Thyroid gland (tissue), 4 donors: ENCODE measurements at regions not wholly inside any gene's neighbourhood (a gene's known extent, or its start where the extent isn't known, plus 50 kb on each side); places are given as distances from the start of the nearest gene placed in this dataset.

ENCODE experiments used
- DNase-seq, 2 donors: peaks; one replicate each; pipeline ENCODE4 v3.0.0-alpha.2; 2019
- H3K27ac ChIP-seq, 3 donors: fragments of 200-600 bp; sonication (generic); 1 replicate in 2 of 3; 2 replicates in 1 of 3; pipeline ENCODE4 v1.5.1; 2016 to 2019; ENCODE audit warnings: mild to moderate bottlenecking in 1 of 3, moderate library complexity in 1 of 3
- H3K27me3 ChIP-seq: fragments of 200-600 bp; sonication (generic); one replicate; pipeline ENCODE4 v1.5.1; 2019
- H3K36me3 ChIP-seq, 2 donors: fragments of 200-600 bp; sonication (generic); one replicate each; pipeline ENCODE4 v1.5.1; 2016 to 2019
- H3K4me1 ChIP-seq, 2 donors: fragments of 200-600 bp; sonication (generic); one replicate each; pipeline ENCODE4 v1.5.1; 2017 to 2019
- H3K4me3 ChIP-seq, 3 donors: fragments of 200-600 bp; sonication (generic); replicated peaks in 1 of 3; 1 replicate in 2 of 3; 2 replicates in 1 of 3; pipeline ENCODE4 v1.5.1; 2016; ENCODE audit warnings: mild to moderate bottlenecking in 1 of 3
- H3K9me3 ChIP-seq: fragments of 200-600 bp; sonication (generic); one replicate; pipeline ENCODE4 v1.5.1; 2017
- CTCF ChIP-seq, 6 experiments: fragments of 200-600 bp in 3 of 6; fragments of 450-650 bp in 3 of 6; sonication (generic) in 3 of 6; IDR thresholded peaks; one replicate each; pipeline ENCODE4 v1.5.1; 2016 to 2019; ENCODE audit warnings: antibody characterized with exemption in 6 of 6, mild to moderate bottlenecking in 2 of 6, inconsistent platforms in 1 of 6, moderate library complexity in 1 of 6
- POLR2A ChIP-seq, 2 donors: fragments of 450-650 bp; IDR thresholded peaks; one replicate each; pipeline ENCODE4 v1.6.1; 2017; ENCODE audit warnings: antibody characterized with exemption in 2 of 2, mild to moderate bottlenecking in 2 of 2, moderate library complexity in 1 of 2
- WGBS, 2 donors: methylation state at CpG; one replicate each; pipeline ENCODE4 v1.1.5; 2017; 5-methylcytosine and 5-hydroxymethylcytosine counted together
- intact Hi-C: fragments of 100-400 bp; cut with DNase I; formaldehyde crosslinking; loops from one replicate; pipeline ENCODE4 v1.15.1; 2023

GRCh38 chr12:105481392-105482300 is 151.2 kb downstream of the C12orf75 start:
- WGBS, 2 donors: 95 to 96% methylated on average over 8 of the region's 8 CpGs
- no peak for TF ChIP-seq POLR2A (IDR thresholded peaks at IDR 0.05)
- TF ChIP-seq CTCF (IDR thresholded peaks at IDR 0.05): no peak
- no peaks in the 10 kb centered on the region for H3K4me1 ChIP-seq
- no peaks in the 10 kb centered on the region for H3K36me3 ChIP-seq
- no peak overlapping the region for H3K4me3 ChIP-seq
- no peak overlapping the region for H3K27ac ChIP-seq
- DNase-seq: no peak
- intact Hi-C loops: no loop called here
- no peaks in the 10 kb centered on the region for H3K9me3 ChIP-seq
- no peaks in the 10 kb centered on the region for H3K27me3 ChIP-seq

DNA sequence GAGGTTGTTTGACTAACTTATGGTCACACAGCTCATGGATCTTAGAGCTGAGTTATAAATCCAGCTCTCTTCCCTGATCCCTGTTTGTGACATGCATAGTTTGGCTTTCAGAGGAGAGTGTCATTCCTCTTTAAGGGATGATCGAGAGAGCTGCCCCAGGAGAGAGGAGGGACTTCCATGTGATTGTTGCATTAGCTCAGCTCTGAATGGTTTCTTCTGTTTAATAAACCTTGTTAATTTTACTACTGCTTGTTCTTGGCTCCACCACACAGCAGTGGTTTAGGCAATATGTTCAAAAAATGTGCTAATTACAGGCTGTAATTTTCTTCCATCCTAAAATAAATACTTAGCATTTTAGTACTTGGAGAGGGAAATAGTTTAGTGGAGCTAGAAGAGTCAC is 152.5 kb downstream of the C12orf75 start:
- Histone ChIP-seq H3K27me3 (no peaks in the 10 kb centered on the region), H3K36me3 (no peaks in the 10 kb centered on the region), H3K4me1 (no peaks in the 10 kb centered on the region), H3K4me3 (no peak overlapping the region), H3K9me3 (no peaks in the 10 kb centered on the region), H3K27ac (no peak overlapping the region)
- TF ChIP-seq CTCF (IDR thresholded peaks at IDR 0.05) (no peak), POLR2A (IDR thresholded peaks at IDR 0.05) (no peak)
- no peak for DNase-seq
- intact Hi-C loops: no loop called here
- 55 to 83% methylated on average over 1 of the region's 1 CpG for WGBS, 2 donors

DNA sequence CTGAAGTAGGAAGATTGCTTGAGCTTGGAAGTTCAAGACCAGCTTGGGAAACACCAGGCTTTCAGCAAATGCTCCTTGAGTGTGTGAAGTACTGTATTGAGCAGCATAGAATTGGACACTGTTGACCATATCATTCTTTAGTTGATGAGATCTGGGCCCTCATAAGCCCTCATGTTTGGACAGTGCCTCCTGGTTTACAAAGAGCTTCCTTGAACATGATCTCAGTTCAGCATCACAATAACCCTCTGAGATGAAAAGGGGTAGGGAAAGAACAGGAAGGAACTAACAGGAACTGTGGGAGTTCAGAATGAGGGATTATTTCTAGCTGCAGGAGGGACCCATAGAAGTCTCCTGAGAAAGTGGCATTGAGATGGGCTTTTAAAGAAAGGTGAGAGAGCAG is 153.2 kb downstream of the C12orf75 start:
- H3K27me3 ChIP-seq: no peaks in the 10 kb centered on the region
- no peak for DNase-seq
- TF ChIP-seq CTCF (IDR thresholded peaks at IDR 0.05) (no peak), POLR2A (IDR thresholded peaks at IDR 0.05) (no peak)
- no peak overlapping the region for H3K27ac ChIP-seq
- H3K4me1 ChIP-seq: no peaks in the 10 kb centered on the region
- H3K9me3 ChIP-seq: no peaks in the 10 kb centered on the region
- H3K36me3 ChIP-seq: no peaks in the 10 kb centered on the region
- no peak overlapping the region for H3K4me3 ChIP-seq
- intact Hi-C loops: no loop called here

GRCh38 chr12:105485321-105485910 is 154.9 kb downstream of the C12orf75 start:
- 75 to 77% methylated on average over 8 of the region's 8 CpGs for WGBS, 2 donors
- no peak overlapping the region for H3K27ac ChIP-seq
- H3K4me1 ChIP-seq: no peaks in the 10 kb centered on the region
- H3K36me3 ChIP-seq: no peaks in the 10 kb centered on the region
- no peaks in the 10 kb centered on the region for H3K9me3 ChIP-seq
- DNase-seq: peak in 1 of 2 donors; percentile 9
- intact Hi-C loops: no loop called here
- H3K4me3 ChIP-seq: no peak overlapping the region
- no peaks in the 10 kb centered on the region for H3K27me3 ChIP-seq
- no peak for TF ChIP-seq POLR2A (IDR thresholded peaks at IDR 0.05)
- TF ChIP-seq CTCF (IDR thresholded peaks at IDR 0.05): no peak

DNA sequence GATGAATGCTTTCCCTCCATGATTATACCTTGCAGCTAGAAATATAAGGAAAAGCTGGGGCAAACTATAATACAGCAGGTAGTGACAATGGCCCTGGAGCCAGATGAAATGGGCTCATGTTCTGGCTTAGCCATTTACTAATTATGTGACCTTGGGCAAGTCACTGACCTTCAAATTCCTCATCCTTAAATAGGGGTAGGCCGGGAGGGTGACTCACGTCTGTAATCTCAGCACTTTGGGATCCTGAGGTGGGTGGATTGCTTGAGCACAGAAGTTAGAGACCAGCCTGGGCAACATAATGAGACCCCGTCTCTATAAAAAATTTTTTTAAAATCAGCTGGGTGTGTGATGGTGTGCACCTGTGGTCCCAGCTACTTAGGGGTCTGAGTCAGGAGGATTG is 155.4 kb downstream of the C12orf75 start:
- intact Hi-C loops: no loop called here
- no peak for DNase-seq
- WGBS, 2 donors: 87 to 90% methylated on average over 3 of the region's 3 CpGs

More for the DNA sequence above, 155.4 kb downstream of the C12orf75 start:
- H3K27me3 ChIP-seq: no peaks in the 10 kb centered on the region
- no peaks in the 10 kb centered on the region for H3K36me3 ChIP-seq
- TF ChIP-seq POLR2A (IDR thresholded peaks at IDR 0.05) (no peak), CTCF (IDR thresholded peaks at IDR 0.05) (no peak)
- H3K4me3 ChIP-seq: no peak overlapping the region
- no peak overlapping the region for H3K27ac ChIP-seq
- H3K9me3 ChIP-seq: no peaks in the 10 kb centered on the region
- no peaks in the 10 kb centered on the region for H3K4me1 ChIP-seq
